Nephron (organoid): ENCODE measurements at regions not wholly inside any gene's neighbourhood (a gene's known extent, or its start where the extent isn't known, plus 50 kb on each side); places are given as distances from the start of the nearest gene placed in this dataset.

ENCODE experiments used
- H3K27ac Mint-ChIP-seq, 3 experiments: 2 replicates each; pipeline ENCODE4 v1.8.0; 2020; ENCODE audit warnings: mixed read lengths in 3 of 3, mild to moderate bottlenecking in 2 of 3, moderate library complexity in 1 of 3
- H3K27me3 Mint-ChIP-seq: 2 replicates; pipeline ENCODE4 v1.8.0; 2021; ENCODE audit warnings: low read depth, mild to moderate bottlenecking, moderate library complexity, mixed read lengths
- H3K36me3 Mint-ChIP-seq: 2 replicates; pipeline ENCODE4 v1.8.0; 2020; ENCODE audit warnings: low read depth, mixed read lengths
- H3K4me1 Mint-ChIP-seq: 2 replicates; pipeline ENCODE4 v1.8.0; 2020; ENCODE audit warnings: mixed read lengths
- H3K4me3 Mint-ChIP-seq, 3 experiments: 2 replicates each; pipeline ENCODE4 v1.8.0; 2020; ENCODE audit warnings: mild to moderate bottlenecking in 3 of 3, mixed read lengths in 3 of 3, moderate library complexity in 2 of 3
- H3K9me3 Mint-ChIP-seq: 2 replicates; pipeline ENCODE4 v1.8.0; 2020; ENCODE audit warnings: mixed read lengths
- TF ChIP-seq, protein P1 (sequence below), 3 experiments: fragments of 200-600 bp; sonication (generic); IDR thresholded peaks; one replicate each; pipeline ENCODE4 v1.5.0; 2021; ENCODE audit warnings: antibody characterized with exemption in 3 of 3; ENCODE audit not compliant: unreplicated experiment in 3 of 3

- no peak overlapping the region for H3K4me3 Mint-ChIP-seq
- H3K27ac Mint-ChIP-seq = no peak overlapping the region
- H3K4me1 Mint-ChIP-seq = no peaks in the 10 kb centered on the region
- no peaks in the 10 kb centered on the region for H3K9me3 Mint-ChIP-seq
- H3K27me3 Mint-ChIP-seq = no peaks in the 10 kb centered on the region
- TF ChIP-seq, protein P1, sequence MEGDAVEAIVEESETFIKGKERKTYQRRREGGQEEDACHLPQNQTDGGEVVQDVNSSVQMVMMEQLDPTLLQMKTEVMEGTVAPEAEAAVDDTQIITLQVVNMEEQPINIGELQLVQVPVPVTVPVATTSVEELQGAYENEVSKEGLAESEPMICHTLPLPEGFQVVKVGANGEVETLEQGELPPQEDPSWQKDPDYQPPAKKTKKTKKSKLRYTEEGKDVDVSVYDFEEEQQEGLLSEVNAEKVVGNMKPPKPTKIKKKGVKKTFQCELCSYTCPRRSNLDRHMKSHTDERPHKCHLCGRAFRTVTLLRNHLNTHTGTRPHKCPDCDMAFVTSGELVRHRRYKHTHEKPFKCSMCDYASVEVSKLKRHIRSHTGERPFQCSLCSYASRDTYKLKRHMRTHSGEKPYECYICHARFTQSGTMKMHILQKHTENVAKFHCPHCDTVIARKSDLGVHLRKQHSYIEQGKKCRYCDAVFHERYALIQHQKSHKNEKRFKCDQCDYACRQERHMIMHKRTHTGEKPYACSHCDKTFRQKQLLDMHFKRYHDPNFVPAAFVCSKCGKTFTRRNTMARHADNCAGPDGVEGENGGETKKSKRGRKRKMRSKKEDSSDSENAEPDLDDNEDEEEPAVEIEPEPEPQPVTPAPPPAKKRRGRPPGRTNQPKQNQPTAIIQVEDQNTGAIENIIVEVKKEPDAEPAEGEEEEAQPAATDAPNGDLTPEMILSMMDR (IDR thresholded peaks at IDR 0.05; ENCODE audit: unreplicated experiment in 3 of 3) = no peak
- no peaks in the 10 kb centered on the region for H3K36me3 Mint-ChIP-seq
These were observed 957.7 kb downstream of the SLITRK5 start for GRCh38 chr13:88628882-88629281.

DNA sequence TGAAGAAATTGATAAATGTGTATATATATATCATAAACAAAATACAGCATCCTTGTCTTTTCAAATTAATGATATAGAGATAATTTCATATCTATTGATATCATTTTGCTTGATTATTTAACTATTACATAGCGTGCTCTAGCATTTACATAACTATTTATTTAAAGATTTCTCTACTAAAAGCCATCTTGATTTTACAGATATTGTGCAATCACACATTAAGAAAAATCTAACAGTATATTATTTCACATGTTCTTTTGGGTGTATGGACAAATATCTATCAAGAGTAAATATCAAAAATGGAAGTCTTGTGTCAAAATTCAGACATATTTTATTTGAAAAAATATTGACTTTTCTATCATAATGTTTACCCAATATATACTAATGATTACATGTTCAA lies 966.8 kb downstream of the SLITRK5 start:
- Mint-ChIP-seq H3K27ac (no peak overlapping the region), H3K4me3 (no peak overlapping the region), H3K36me3 (no peaks in the 10 kb centered on the region), H3K27me3 (no peaks in the 10 kb centered on the region), H3K9me3 (peaks cover under 1% of the 10 kb centered on the region), H3K4me1 (no peaks in the 10 kb centered on the region)
- TF ChIP-seq, protein P1 (IDR thresholded peaks at IDR 0.05; ENCODE audit: unreplicated experiment in 3 of 3) = no peak

GRCh38 chr13:88643233-88643632 lies 972.1 kb downstream of the SLITRK5 start:
- Mint-ChIP-seq H3K27ac (no peak overlapping the region), H3K27me3 (no peaks in the 10 kb centered on the region), H3K36me3 (no peaks in the 10 kb centered on the region), H3K9me3 (peaks cover 5% of the 10 kb centered on the region), H3K4me3 (no peak overlapping the region), H3K4me1 (no peaks in the 10 kb centered on the region)
- TF ChIP-seq, protein P1 (IDR thresholded peaks at IDR 0.05; ENCODE audit: unreplicated experiment in 3 of 3) = no peak

DNA sequence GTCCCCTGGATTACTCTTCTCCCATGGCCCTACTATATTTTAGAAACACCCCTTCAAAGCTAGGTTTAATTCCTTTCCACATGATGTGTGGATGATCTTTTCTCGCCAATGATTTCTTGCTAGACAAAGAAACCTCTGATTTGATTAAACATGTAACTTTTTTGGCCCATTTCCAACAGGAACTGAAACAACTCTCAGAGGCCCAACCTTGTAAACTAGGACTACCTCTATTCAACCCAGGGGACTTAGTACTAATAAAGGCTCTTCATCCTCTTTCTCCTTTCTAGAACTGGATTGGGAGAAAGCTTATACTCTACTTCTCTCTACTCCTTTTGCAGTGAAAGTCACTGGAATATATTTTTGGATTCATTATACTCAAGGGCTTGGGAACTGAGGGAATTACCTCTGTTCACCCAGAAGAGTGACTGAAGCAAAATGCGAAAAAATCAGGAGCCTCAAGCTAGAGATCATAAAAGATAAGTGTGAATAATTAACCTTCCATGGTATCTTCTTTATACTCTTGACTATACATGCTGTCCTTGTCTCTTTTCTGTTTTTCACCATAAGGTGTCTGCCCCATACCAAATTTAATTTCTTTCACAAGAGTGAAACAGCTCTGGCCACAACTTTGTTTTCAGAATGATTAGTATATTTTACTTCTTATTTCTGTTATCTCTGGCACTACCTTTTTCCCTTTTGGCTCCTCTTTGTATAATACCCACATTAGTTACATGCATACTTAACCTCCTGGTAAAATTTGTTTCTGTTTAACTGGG lies 977.6 kb downstream of the SLITRK5 start:
- Mint-ChIP-seq H3K4me3 (no peak overlapping the region), H3K27me3 (no peaks in the 10 kb centered on the region), H3K27ac (no peak overlapping the region), H3K4me1 (no peaks in the 10 kb centered on the region), H3K9me3 (no peaks in the 10 kb centered on the region), H3K36me3 (no peaks in the 10 kb centered on the region)
- TF ChIP-seq, protein P1 (IDR thresholded peaks at IDR 0.05; ENCODE audit: unreplicated experiment in 3 of 3) = no peak

GRCh38 chr13:88649855-88650254 lies 978.7 kb downstream of the SLITRK5 start:
- Mint-ChIP-seq H3K27me3 (no peaks in the 10 kb centered on the region), H3K4me3 (no peak overlapping the region), H3K4me1 (no peaks in the 10 kb centered on the region), H3K36me3 (no peaks in the 10 kb centered on the region), H3K27ac (no peak overlapping the region), H3K9me3 (no peaks in the 10 kb centered on the region)
- TF ChIP-seq, protein P1 (IDR thresholded peaks at IDR 0.05; ENCODE audit: unreplicated experiment in 3 of 3) = no peak

DNA sequence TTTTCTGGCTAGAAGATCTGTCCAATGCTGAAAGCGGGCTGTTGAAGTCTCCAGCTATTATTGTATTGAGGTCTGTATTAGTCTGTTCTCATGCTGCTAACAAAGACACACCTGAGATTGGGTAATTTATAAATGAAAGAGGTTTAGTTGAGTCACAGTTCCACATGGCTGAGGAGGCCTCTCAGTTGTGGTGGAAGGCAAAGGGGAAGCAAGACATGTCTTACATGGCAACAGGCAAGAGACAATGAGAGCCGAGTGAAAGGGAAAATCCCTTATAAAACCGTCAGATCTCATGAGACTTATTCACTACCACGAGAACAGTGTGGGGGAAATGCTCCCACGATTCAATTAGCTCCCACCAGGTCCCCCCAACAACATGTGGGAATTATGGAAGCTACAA lies 980.4 kb downstream of the SLITRK5 start:
- Mint-ChIP-seq H3K4me3 (no peak overlapping the region), H3K27ac (no peak overlapping the region)
- TF ChIP-seq, protein P1 (IDR thresholded peaks at IDR 0.05; ENCODE audit: unreplicated experiment in 3 of 3) = no peak

More for the DNA sequence above, 980.4 kb downstream of the SLITRK5 start:
- Mint-ChIP-seq H3K4me1 (no peaks in the 10 kb centered on the region), H3K9me3 (no peaks in the 10 kb centered on the region), H3K27me3 (no peaks in the 10 kb centered on the region), H3K36me3 (no peaks in the 10 kb centered on the region)
